Stimulated activated CD4-positive, alpha-beta T cell treated with anti-CD3 and anti-CD28 coated beads, Interleukin-2, amount 100 ng/mL, for 24 hours (primary cell): ENCODE measurements at regions not wholly inside any gene's neighbourhood (a gene's known extent, or its start where the extent isn't known, plus 50 kb on each side); places are given as distances from the start of the nearest gene placed in this dataset.

Source experiments
- DNase-seq, 2 donors: peaks; one replicate each; pipeline ENCODE4 v3.0.0-alpha.2; 2020

GRCh38 chr2:81739966-81740365 is 1435.4 kb upstream of the LRRTM1 start:
- no peak for DNase-seq

- no peak for DNase-seq
Measured at GRCh38 chr2:81734981-81735380, 1430.4 kb upstream of the LRRTM1 start.

GRCh38 chr2:81714817-81715216 is 1410.3 kb upstream of the LRRTM1 start:
- DNase-seq, result no peak

GRCh38 chr2:81706856-81707255 is 1402.3 kb upstream of the LRRTM1 start:
- DNase-seq, result no peak

- no peak for DNase-seq
Measured at GRCh38 chr2:81703831-81704230, 1399.3 kb upstream of the LRRTM1 start.

GRCh38 chr2:81692566-81692965 is 1388.0 kb upstream of the LRRTM1 start:
- no peak for DNase-seq

GRCh38 chr2:81675641-81676040 is 1371.1 kb upstream of the LRRTM1 start:
- DNase-seq, result no peak

GRCh38 chr2:81672923-81673322 is 1368.4 kb upstream of the LRRTM1 start:
- DNase-seq, result no peak

- no peak for DNase-seq
Measured at GRCh38 chr2:81672516-81672915, 1368.0 kb upstream of the LRRTM1 start.

- DNase-seq, result no peak
Measured at GRCh38 chr2:81670885-81671284, 1366.3 kb upstream of the LRRTM1 start.

- DNase-seq, result no peak
Measured at GRCh38 chr2:81661081-81661480, 1356.5 kb upstream of the LRRTM1 start.

GRCh38 chr2:81658227-81658626 is 1353.7 kb upstream of the LRRTM1 start:
- no peak for DNase-seq

- DNase-seq, result no peak
Measured at GRCh38 chr2:81650048-81650971, 1345.8 kb upstream of the LRRTM1 start.

GRCh38 chr2:81648806-81649205 is 1344.3 kb upstream of the LRRTM1 start:
- DNase-seq, result no peak

GRCh38 chr2:81648370-81648769 is 1343.8 kb upstream of the LRRTM1 start:
- no peak for DNase-seq

GRCh38 chr2:81647715-81648230 is 1343.2 kb upstream of the LRRTM1 start:
- no peak for DNase-seq

- no peak for DNase-seq
Measured at GRCh38 chr2:81645745-81646301, 1341.3 kb upstream of the LRRTM1 start.

- DNase-seq, result no peak
Measured at GRCh38 chr2:81644189-81644588, 1339.6 kb upstream of the LRRTM1 start.

GRCh38 chr2:81624825-81625224 is 1320.3 kb upstream of the LRRTM1 start:
- no peak for DNase-seq

- no peak for DNase-seq
Measured at GRCh38 chr2:81600088-81600487, 1295.5 kb upstream of the LRRTM1 start.

- DNase-seq, result no peak
Measured at GRCh38 chr2:81598453-81598852, 1293.9 kb upstream of the LRRTM1 start.

GRCh38 chr2:81589406-81589805 is 1284.9 kb upstream of the LRRTM1 start:
- no peak for DNase-seq

- no peak for DNase-seq
Measured at GRCh38 chr2:81583311-81584108, 1279.0 kb upstream of the LRRTM1 start.
